ENCODE measurements at regions not wholly inside any gene's neighbourhood (a gene's known extent, or its start where the extent isn't known, plus 50 kb on each side); places are given as distances from the start of the nearest gene placed in this dataset.

DNA sequence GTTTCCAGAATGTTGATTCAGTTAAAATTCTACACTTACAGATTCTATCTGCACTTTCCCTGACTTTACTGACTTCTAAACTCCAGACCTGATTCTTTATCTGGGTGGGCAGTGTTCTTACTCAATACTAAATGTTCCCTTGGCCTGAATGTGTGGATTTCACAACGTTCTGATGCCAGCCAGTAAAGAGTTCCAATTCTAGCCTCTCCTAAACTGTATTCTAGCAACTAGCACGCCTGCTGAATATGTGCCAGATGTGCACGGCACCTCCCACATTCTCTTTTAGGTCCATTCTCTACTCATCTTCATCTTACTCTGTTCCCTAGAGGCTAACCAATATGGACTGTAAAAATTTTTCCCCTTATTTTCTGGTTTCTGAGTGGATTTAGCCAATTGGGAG, 479.5 kb upstream of the AGTR1 start:
- intact Hi-C loops (cut with DNase I; ENCODE audit: low total_unique reads): no loop called here
- TF ChIP-seq, protein P1, sequence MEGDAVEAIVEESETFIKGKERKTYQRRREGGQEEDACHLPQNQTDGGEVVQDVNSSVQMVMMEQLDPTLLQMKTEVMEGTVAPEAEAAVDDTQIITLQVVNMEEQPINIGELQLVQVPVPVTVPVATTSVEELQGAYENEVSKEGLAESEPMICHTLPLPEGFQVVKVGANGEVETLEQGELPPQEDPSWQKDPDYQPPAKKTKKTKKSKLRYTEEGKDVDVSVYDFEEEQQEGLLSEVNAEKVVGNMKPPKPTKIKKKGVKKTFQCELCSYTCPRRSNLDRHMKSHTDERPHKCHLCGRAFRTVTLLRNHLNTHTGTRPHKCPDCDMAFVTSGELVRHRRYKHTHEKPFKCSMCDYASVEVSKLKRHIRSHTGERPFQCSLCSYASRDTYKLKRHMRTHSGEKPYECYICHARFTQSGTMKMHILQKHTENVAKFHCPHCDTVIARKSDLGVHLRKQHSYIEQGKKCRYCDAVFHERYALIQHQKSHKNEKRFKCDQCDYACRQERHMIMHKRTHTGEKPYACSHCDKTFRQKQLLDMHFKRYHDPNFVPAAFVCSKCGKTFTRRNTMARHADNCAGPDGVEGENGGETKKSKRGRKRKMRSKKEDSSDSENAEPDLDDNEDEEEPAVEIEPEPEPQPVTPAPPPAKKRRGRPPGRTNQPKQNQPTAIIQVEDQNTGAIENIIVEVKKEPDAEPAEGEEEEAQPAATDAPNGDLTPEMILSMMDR (IDR thresholded peaks at IDR 0.05 in 8 of 11, conservative IDR thresholded peaks at IDR 0.05 in 3 of 11): no peak
- TF ChIP-seq POLR2A (IDR thresholded peaks at IDR 0.05) (no peak), POLR2AphosphoS5 (IDR thresholded peaks at IDR 0.05) (no peak)
- no peak for DNase-seq

GRCh38 chr3:148219999-148220398, 477.7 kb upstream of the AGTR1 start:
- WGBS, 5 donors: 90 to 97% (median 96%) methylated on average over 2 of the region's 2 CpGs
- DNase-seq: no peak
- no peak for TF ChIP-seq POLR2A (IDR thresholded peaks at IDR 0.05)
- TF ChIP-seq POLR2AphosphoS5 (IDR thresholded peaks at IDR 0.05): no peak
- TF ChIP-seq, protein P1 (IDR thresholded peaks at IDR 0.05 in 8 of 11, conservative IDR thresholded peaks at IDR 0.05 in 3 of 11): no peak
- intact Hi-C loops (cut with DNase I; ENCODE audit: low total_unique reads): no loop called here
- Histone ChIP-seq H3K36me3 (no peaks in the 10 kb centered on the region), H3K9me3 (no peaks in the 10 kb centered on the region), H3K27me3 (replicated peaks in 1 of 7) (no peaks in the 10 kb centered on the region), H3K4me3 (no peak overlapping the region), H3K27ac (no peak overlapping the region), H3K4me1 (no peaks in the 10 kb centered on the region)

More for the DNA sequence above, 479.5 kb upstream of the AGTR1 start:
- WGBS, 5 donors: 61 to 79% (median 66%) methylated on average over 3 of the region's 3 CpGs
- Histone ChIP-seq H3K27me3 (replicated peaks in 1 of 7) (no peaks in the 10 kb centered on the region), H3K36me3 (no peaks in the 10 kb centered on the region), H3K4me1 (no peaks in the 10 kb centered on the region), H3K27ac (no peak overlapping the region), H3K9me3 (no peaks in the 10 kb centered on the region), H3K4me3 (no peak overlapping the region)

- Histone ChIP-seq H3K4me1 (no peaks in the 10 kb centered on the region), H3K36me3 (no peaks in the 10 kb centered on the region), H3K27me3 (replicated peaks in 1 of 7) (no peaks in the 10 kb centered on the region), H3K27ac (no peak overlapping the region), H3K9me3 (no peaks in the 10 kb centered on the region), H3K4me3 (no peak overlapping the region)
- DNase-seq: no peak
- TF ChIP-seq, protein P1 (IDR thresholded peaks at IDR 0.05 in 8 of 11, conservative IDR thresholded peaks at IDR 0.05 in 3 of 11): no peak
- TF ChIP-seq POLR2A (IDR thresholded peaks at IDR 0.05): no peak
- no peak for TF ChIP-seq POLR2AphosphoS5 (IDR thresholded peaks at IDR 0.05)
- WGBS, 5 donors: 33 to 50% (median 45%) methylated on average over 1 of the region's 1 CpG
- intact Hi-C loops (cut with DNase I; ENCODE audit: low total_unique reads): no loop called here
These were observed 476.4 kb upstream of the AGTR1 start for GRCh38 chr3:148221303-148221702.

- DNase-seq: no peak
- TF ChIP-seq POLR2AphosphoS5 (IDR thresholded peaks at IDR 0.05) (no peak), POLR2A (IDR thresholded peaks at IDR 0.05) (no peak)
- TF ChIP-seq, protein P1 (IDR thresholded peaks at IDR 0.05 in 8 of 11, conservative IDR thresholded peaks at IDR 0.05 in 3 of 11): no peak
- intact Hi-C loops (cut with DNase I; ENCODE audit: low total_unique reads): no loop called here
- Histone ChIP-seq H3K36me3 (no peaks in the 10 kb centered on the region), H3K9me3 (no peaks in the 10 kb centered on the region), H3K4me3 (no peak overlapping the region), H3K27ac (no peak overlapping the region), H3K4me1 (no peaks in the 10 kb centered on the region), H3K27me3 (replicated peaks in 1 of 7) (no peaks in the 10 kb centered on the region)
- 60 to 77% (median 67%) methylated on average over 2 of the region's 2 CpGs for WGBS, 5 donors
These were observed 474.4 kb upstream of the AGTR1 start for GRCh38 chr3:148223266-148223665.
